HG03571 (cell line): ENCODE measurements at regions not wholly inside any gene's neighbourhood (a gene's known extent, or its start where the extent isn't known, plus 50 kb on each side); places are given as distances from the start of the nearest gene placed in this dataset.
"Not testable (repeated sequence)": the region's sequence is repeated elsewhere in the genome, so short reads cannot be mapped to it uniquely, and the experiment has no call there.

Experiments used
- ATAC-seq: cut with Tn5 transposase; IDR thresholded peaks from one replicate; pipeline ENCODE4 v1.9.1; 2021; ENCODE audit not compliant: unreplicated experiment

DNA sequence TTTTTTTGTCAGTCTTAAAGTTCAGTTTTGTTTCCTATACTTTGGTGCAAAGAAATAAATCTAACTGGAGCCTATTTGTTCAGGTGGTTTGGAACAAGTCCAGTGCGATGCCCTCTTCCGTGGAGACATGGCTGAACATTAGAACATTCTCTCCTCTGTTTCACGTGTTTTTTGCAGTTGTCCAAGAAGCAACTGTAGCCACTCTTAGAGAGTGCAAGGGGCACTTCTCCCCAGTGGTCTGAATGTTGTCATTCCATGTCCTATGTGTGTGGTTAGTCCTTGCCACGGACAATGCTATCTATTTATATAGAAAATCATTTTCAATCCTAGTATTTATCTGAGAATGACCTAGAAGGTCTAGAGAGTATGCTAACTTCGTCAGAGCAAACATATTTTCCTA, 1232.5 kb upstream of the SEL1L start:
- no peak for ATAC-seq

DNA sequence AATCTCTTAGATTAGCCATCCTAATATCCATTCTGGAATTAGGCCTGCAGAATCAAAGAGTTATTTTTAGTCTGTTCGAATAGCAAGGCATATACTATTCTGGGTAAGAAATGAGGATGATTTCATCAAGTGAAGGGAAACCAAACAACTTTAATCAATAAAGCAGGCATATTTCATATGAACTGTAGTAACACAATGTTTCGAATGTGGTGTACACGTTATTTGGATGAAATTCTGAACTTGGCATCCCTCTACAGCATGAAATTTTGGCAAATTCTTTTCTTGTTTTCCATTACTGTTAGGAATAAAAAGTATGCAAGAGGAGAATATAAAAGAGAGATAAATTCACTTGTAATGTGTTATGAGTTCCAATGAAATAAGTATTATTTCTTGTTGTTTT, 1233.3 kb upstream of the SEL1L start:
- no peak for ATAC-seq

GRCh38 chr14:82776958-82777357, 1243.3 kb upstream of the SEL1L start:
- ATAC-seq: no peak

DNA sequence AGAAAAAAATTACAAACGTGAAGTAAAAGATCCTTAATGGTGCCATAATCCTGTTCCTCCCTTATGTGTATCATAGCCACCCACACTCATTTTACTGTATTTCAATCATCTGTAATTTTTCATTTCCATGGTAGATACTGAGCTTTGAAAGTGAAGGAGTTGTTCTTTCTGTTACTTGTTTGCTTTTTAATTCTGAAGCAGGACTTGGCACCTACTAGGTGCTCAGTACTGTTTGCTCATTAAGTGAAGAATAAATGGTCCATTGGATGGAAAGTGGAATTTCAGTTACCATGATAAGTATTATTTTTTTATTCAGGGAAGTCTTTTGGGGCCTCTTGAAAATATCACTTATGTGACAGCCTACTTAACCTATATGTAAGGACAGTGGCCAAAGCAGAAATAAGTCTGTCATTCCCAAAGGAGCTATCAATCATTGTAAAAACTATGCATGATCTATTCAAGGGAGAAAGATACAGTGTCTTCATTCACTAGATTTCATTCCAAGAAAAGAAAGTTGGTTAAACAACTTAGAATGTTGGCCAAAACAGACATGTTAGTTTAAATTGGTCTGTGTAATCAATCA, 1244.4 kb upstream of the SEL1L start:
- no peak for ATAC-seq

- no peak for ATAC-seq
These were observed 1244.9 kb upstream of the SEL1L start for GRCh38 chr14:82778601-82779000.

DNA sequence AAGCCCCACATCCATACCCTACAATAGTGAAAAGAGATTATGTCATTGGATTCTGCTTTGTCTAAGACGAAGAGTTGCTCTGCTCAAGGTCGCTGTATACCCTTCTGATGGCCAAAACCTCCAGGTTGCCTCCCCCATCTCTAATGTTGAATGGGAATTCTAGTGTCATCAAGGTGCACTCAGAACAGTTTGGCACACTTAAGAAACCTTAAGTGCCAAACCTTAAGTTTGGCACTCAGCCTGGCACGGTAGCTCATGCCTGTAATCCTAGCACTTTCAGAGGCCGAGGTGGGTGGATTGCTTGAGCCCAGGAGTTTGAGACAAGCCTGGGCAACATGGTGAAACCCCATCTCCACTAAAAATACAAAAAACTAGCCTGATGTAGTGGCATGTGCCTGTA, 1245.6 kb upstream of the SEL1L start:
- no peak for ATAC-seq

GRCh38 chr14:82785756-82786482, 1252.3 kb upstream of the SEL1L start:
- no peak for ATAC-seq

- ATAC-seq: no peak
These were observed 1252.8 kb upstream of the SEL1L start for GRCh38 chr14:82786483-82786880.

GRCh38 chr14:82796086-82796485, 1262.4 kb upstream of the SEL1L start:
- ATAC-seq: no peak

DNA sequence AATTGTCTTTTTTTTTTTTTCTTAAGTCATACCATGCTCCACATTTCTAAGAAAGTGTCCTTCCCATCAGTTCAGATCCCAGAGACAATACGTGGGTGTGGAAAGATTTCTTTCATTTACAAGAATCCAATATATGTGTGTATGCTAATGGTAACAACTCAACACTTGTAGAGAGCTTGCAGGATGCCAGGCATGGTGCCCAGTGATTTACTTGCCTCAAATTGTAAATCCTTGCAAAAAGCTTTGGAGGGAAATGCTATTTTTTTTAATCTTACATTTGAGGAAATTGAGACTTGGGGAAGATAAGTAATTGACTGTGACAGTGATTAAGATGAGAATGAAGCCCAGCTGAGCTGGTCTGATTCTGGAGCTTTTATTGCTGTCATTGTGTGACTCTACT, 1264.6 kb upstream of the SEL1L start:
- no peak for ATAC-seq

DNA sequence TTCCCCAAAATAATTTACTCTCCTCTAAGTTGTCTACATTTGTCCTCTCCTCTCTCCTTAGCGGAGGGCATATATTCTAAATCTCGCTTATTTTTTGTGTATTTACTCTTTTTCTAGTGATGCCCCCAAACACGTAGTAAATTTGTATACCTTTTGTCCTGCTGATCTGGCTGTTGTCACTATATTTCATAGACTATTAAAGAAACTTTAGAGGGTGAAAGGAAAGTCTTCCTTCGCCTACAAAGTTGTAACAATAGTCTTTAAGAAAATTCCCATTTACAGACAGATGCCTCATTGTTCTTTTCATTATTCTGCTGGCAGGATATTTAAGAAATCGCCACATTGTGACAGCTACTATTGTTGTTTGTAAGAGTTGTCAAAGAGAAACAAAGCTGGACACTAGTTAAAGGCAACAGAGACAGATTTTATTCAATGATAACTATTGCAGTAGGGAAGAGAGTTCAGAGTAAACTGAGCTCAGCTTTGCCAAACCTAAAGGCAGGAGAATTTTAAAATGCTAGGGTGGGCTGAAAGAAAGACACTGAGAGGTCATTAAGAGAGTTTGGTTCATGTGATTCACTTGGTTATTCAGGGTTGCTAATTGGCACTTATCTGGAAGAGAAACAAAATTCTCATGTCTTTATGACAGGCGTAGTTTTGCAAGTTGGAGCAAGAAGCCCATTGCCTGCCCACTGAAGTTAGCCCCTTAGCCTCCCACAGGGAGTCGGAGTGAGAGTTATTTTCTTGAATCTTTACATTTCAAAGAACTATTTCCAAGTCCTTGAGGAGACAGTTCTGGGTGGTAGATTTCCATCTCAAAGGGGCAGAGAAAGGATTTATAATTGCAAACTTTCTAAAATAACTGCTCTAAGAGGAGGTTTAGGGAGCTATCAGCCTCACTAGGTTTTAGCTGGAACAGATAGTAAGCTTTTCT, 1272.5 kb upstream of the SEL1L start:
- ATAC-seq: no peak

DNA sequence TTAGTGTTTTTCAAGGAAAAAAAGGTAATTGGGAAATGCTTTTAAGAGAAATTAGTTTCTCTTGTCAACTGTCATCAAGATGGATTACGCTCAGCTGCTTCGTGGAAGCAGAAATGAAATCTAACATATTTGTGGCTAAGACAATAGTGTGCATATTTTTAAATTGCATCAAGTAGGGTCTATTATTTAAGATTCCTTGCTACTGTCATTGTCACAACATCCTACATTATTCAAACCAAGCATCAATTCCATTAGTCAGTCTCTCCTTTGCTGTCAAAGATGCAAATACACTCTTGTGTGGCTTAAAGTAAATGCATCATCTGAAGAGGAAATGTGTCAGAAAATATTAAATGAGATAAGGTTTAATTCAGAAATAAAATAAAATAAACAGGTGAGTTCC, 1277.6 kb upstream of the SEL1L start:
- no peak for ATAC-seq

DNA sequence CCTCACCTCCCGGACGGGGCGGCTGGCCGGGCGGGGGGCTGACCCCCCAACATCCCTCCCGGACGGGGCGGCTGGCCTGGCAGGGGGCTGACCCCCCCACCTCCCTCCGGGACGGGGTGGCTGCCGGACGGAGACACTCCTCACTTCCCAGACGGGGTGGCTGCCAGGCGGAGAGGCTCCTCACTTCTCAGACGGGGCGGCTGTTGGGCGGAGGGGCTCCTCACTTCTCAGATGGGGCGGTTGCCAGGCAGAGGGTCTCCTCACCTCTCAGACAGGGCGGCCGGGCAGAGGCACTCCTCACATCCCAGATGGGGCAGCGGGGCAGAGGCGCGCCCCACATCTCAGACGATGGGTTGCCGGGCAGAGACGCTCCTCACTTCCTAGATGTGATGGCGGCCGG, 1280.7 kb upstream of the SEL1L start:
- not testable (repeated sequence) for ATAC-seq

- ATAC-seq: no peak
These were observed 1296.9 kb upstream of the SEL1L start for GRCh38 chr14:82830596-82830995.

DNA sequence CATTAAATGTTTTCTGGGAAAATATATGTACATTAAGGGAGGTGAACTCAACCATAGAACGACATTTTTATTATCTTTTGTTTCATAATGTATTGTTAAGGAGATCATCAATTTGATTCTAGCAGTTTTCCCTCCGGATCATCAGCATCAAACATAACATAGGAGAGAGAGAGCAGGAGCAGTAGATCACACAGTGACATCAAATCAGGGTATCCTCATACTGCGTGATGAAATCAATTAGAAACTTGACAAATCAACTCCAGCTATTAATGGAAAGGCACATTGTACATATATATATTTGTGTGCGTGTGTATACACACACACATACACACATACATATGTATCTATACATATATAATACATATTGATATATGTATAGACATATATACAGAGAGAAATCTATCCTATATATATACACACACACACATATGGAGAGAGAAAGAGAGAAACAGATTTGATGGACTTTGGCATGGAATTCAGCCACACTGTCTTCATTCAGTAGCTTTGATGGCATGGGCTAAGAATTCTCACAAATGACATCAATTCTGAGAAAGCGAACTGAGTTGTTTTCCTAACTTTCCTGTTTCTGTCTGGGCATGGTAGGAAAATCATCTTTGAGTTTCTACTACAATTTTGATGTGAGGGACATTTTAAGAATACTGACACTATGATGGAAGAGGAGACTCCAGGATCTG, 1302.8 kb upstream of the SEL1L start:
- no peak for ATAC-seq

- ATAC-seq: no peak
These were observed 1304.0 kb upstream of the SEL1L start for GRCh38 chr14:82837611-82838140.

GRCh38 chr14:82850576-82850975, 1316.9 kb upstream of the SEL1L start:
- no peak for ATAC-seq

GRCh38 chr14:82854131-82854530, 1320.5 kb upstream of the SEL1L start:
- ATAC-seq: no peak

- ATAC-seq: no peak
These were observed 1321.2 kb upstream of the SEL1L start for GRCh38 chr14:82854901-82855300.

DNA sequence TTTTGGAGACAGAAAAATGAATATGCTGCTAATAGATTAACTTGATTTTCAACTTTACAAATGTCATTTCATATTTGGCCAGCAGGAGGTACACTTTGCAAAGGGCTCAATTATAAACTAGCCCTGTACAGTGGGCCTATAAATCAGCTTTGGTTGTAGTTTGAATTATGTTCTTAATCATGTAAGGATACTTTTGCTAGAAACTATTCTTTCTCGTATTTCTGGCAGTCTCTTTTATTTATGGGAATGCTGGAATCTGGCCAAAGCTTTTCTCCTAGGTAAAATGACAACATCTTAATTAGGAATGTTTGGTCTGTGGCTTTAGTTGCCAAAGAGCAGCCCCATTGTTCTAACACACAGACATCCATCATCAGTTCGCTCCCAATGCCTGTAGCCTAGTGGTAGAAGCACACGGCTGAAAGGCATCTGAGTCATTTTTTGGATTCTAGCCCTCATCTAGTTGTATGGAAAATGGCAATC, 1322.3 kb upstream of the SEL1L start:
- no peak for ATAC-seq

DNA sequence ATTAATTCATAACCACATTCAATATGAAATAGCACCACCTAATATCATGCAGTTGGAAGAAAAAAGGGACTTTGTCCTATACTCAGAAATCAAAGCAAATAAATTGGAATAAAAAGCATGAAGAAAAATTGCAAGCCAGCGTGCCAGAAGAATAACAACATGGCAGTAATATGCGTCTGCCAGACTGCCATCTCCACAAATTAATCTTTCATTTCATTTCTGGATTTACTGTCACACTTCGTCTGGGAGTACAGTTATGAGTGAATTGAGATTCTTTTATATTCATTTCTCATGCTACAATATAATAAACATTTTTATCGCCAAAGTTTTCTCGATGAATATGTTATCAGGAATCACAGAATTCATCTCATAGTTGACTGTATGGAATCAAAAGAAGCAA, 1327.7 kb upstream of the SEL1L start:
- ATAC-seq: no peak
